IMR-90 (cell line): ENCODE measurements at regions not wholly inside any gene's neighbourhood (a gene's known extent, or its start where the extent isn't known, plus 50 kb on each side); places are given as distances from the start of the nearest gene placed in this dataset.

Experiments
- ATAC-seq: fragments of 200-7000 bp; cut with Tn5 transposase; 2 replicates; pipeline ENCODE4 v1.9.1; 2020; ENCODE audit warnings: low read depth, mild to moderate bottlenecking, moderate library complexity
- BruUV-seq: library from RNA; stranded (reverse); fragments of 400-500 nt; replicated peaks from 2 replicates; lab custom pipeline; 2021; lab: Mats Ljungman, UMichigan
- CTCF ChIA-PET: fragments of 300-600 bp; formaldehyde crosslinking; extraction: SDS; loops from one replicate; lab custom pipeline; 2021; ENCODE audit warnings: antibody characterized with exemption; lab: Yijun Ruan, JAX
- POLR2A ChIA-PET: fragments of 300-600 bp; sonication (Branson Sonifier 250); formaldehyde crosslinking; loops from one replicate; lab custom pipeline; 2022; ENCODE audit warnings: antibody characterized with exemption; ENCODE audit not compliant: unreplicated experiment; lab: Charles Lee
- DNase-seq: peaks from one replicate; pipeline ENCODE4 v3.0.0; 2013
- H2AFZ ChIP-seq: replicated peaks from 2 replicates; pipeline ENCODE3; 2013; ENCODE audit warnings: low read length, mild to moderate bottlenecking; ENCODE audit not compliant: poor library complexity
- H2AK5ac ChIP-seq: 2 replicates; pipeline ENCODE4 v1.6.1; 2013; ENCODE audit warnings: low read depth, low read length, inconsistent platforms
- H2AK9ac ChIP-seq: replicated peaks from 2 replicates; pipeline ENCODE3; 2013; ENCODE audit warnings: mild to moderate bottlenecking, low read depth, low read length, moderate library complexity; ENCODE audit not compliant: poor library complexity
- H2BK120ac ChIP-seq: 2 replicates; pipeline ENCODE4 v1.6.1; 2013; ENCODE audit warnings: low read depth, low read length, inconsistent platforms
- H2BK15ac ChIP-seq: 3 replicates; pipeline ENCODE4 v1.6.1; 2013; ENCODE audit warnings: low read depth, low read length, inconsistent platforms
- H2BK20ac ChIP-seq: 2 replicates; pipeline ENCODE4 v1.6.1; 2013; ENCODE audit warnings: low read depth, mild to moderate bottlenecking, inconsistent platforms, low read length, moderate library complexity
- H2BK5ac ChIP-seq: 2 replicates; pipeline ENCODE4 v1.6.1; 2013; ENCODE audit warnings: mild to moderate bottlenecking, low read depth, low read length, inconsistent platforms; ENCODE audit not compliant: poor library complexity, severe bottlenecking
- H3K14ac ChIP-seq: replicated peaks from 2 replicates; pipeline ENCODE4 v1.6.1; 2013; ENCODE audit warnings: low read depth, low read length, inconsistent platforms
- H3K18ac ChIP-seq: 2 replicates; pipeline ENCODE4 v1.6.1; 2013; ENCODE audit warnings: low read depth, low read length, control low read depth
- H3K23ac ChIP-seq: 2 replicates; pipeline ENCODE4 v1.6.1; 2013; ENCODE audit warnings: low read depth, low read length, inconsistent platforms
- H3K27ac ChIP-seq: 2 replicates; pipeline ENCODE4 v1.5.1; 2013; ENCODE audit warnings: mild to moderate bottlenecking, control low read depth, low read length; ENCODE audit not compliant: insufficient read depth
- H3K27me3 ChIP-seq: 2 replicates; pipeline ENCODE4 v1.6.1; 2013; ENCODE audit warnings: low read length; ENCODE audit not compliant: control insufficient read depth, insufficient read depth
- H3K36me3 ChIP-seq: 2 replicates; pipeline ENCODE4 v1.6.1; 2013; ENCODE audit warnings: low read length, mixed read lengths; ENCODE audit not compliant: control insufficient read depth, insufficient read depth
- H3K4ac ChIP-seq: 2 replicates; pipeline ENCODE4 v1.6.1; 2013; ENCODE audit warnings: low read depth, low read length, inconsistent platforms
- H3K4me1 ChIP-seq: 2 replicates; pipeline ENCODE4 v1.6.1; 2013; ENCODE audit warnings: low read length, mixed read lengths; ENCODE audit not compliant: control insufficient read depth, insufficient read depth
- H3K4me2 ChIP-seq: 2 replicates; pipeline ENCODE4 v1.6.1; 2013; ENCODE audit warnings: low read depth, mild to moderate bottlenecking, control low read depth, low read length, moderate library complexity
- H3K4me3 ChIP-seq: 2 replicates; pipeline ENCODE4 v1.5.1; 2013; ENCODE audit warnings: low read depth, mild to moderate bottlenecking, control low read depth, low read length, moderate library complexity; ENCODE audit not compliant: insufficient read depth
- H3K56ac ChIP-seq: 2 replicates; pipeline ENCODE4 v1.6.1; 2013; ENCODE audit warnings: low read length, inconsistent platforms; ENCODE audit not compliant: insufficient read depth; ENCODE audit errors: extremely low read depth
- H3K79me1 ChIP-seq, 2 experiments: 2 replicates each; pipeline ENCODE4 v1.6.1; 2013; ENCODE audit warnings: low read length in 2 of 2, inconsistent platforms in 1 of 2, low read depth in 1 of 2
- H3K9ac ChIP-seq: 2 replicates; pipeline ENCODE4 v1.6.1; 2013; ENCODE audit warnings: low read depth, low read length, control low read depth
- H3K9me1 ChIP-seq: 2 replicates; pipeline ENCODE4 v1.6.1; 2013; ENCODE audit warnings: low read length, inconsistent platforms; ENCODE audit not compliant: insufficient read depth
- H3K9me3 ChIP-seq: 2 replicates; pipeline ENCODE4 v1.6.1; 2013; ENCODE audit warnings: low read length; ENCODE audit not compliant: control insufficient read depth, insufficient read depth
- H4K20me1 ChIP-seq: 2 replicates; pipeline ENCODE4 v1.6.1; 2013; ENCODE audit warnings: low read length, inconsistent platforms; ENCODE audit not compliant: insufficient read depth
- H4K5ac ChIP-seq: 2 replicates; pipeline ENCODE4 v1.6.1; 2013; ENCODE audit warnings: mild to moderate bottlenecking, low read depth, low read length, control low read depth
- H4K8ac ChIP-seq, 2 experiments: 2 replicates each; pipeline ENCODE4 v1.6.1; 2013; ENCODE audit warnings: low read depth in 2 of 2, low read length in 2 of 2, control low read depth in 1 of 2, inconsistent platforms in 1 of 2
- H4K91ac ChIP-seq: 2 replicates; pipeline ENCODE4 v1.6.1; 2013; ENCODE audit warnings: low read depth, low read length, inconsistent platforms; ENCODE audit not compliant: insufficient read depth
- BHLHE40 ChIP-seq: fragments of 150-350 bp; IDR thresholded peaks from 2 replicates; pipeline ENCODE4 v1.6.1; 2016; ENCODE audit warnings: mild to moderate bottlenecking, low read depth, low read length
- CEBPB ChIP-seq: IDR thresholded peaks from 2 replicates; pipeline ENCODE4 v1.6.1; 2012; ENCODE audit warnings: low read depth, low read length, improper control_type of control experiment
- CHD1 ChIP-seq: IDR thresholded peaks from 2 replicates; pipeline ENCODE4 v1.6.1; 2012; ENCODE audit warnings: low read depth, low read length, improper control_type of control experiment
- NFE2L2 ChIP-seq: fragments of 150-350 bp; IDR thresholded peaks from 2 replicates; pipeline ENCODE4 v1.6.1; 2016; ENCODE audit warnings: low read depth, mild to moderate bottlenecking, low read length
- RAD21 ChIP-seq: IDR thresholded peaks from 2 replicates; pipeline ENCODE4 v1.6.1; 2012; ENCODE audit warnings: low read length, improper control_type of control experiment
- SMC3 ChIP-seq: fragments of 150-350 bp; IDR thresholded peaks from 2 replicates; pipeline ENCODE4 v1.6.1; 2016; ENCODE audit warnings: low read depth, mild to moderate bottlenecking, antibody characterized with exemption, low read length, moderate library complexity
- WGBS, 2 experiments: methylation state at CpG; one replicate each; pipeline versions ENCODE4 v1.1.5 to v1.1.7; 2013; ENCODE audit warnings: missing lambda C conversion rate in 2 of 2; ENCODE audit not compliant: insufficient read length in 1 of 2; ENCODE audit errors: extremely low coverage in 2 of 2; 5-methylcytosine and 5-hydroxymethylcytosine counted together
- dilution Hi-C: fragments of 300-500 bp; cut with HindIII; formaldehyde crosslinking; loops from one replicate; pipeline ENCODE4 v1.14.3; 2018; ENCODE audit warnings: low sequenced_read_pairs; ENCODE audit not compliant: unreplicated experiment
- in situ Hi-C: fragments of 300-500 bp; cut with MboI; formaldehyde crosslinking; loops from 3 replicates; pipeline ENCODE4 v1.14.3; 2019; ENCODE audit warnings: low sequenced_read_pairs, inconsistent platforms, mixed read lengths
- intact Hi-C: fragments of 100-400 bp; cut with micrococcal nuclease; formaldehyde crosslinking; loops from 2 replicates; pipeline ENCODE4 v1.10.0; 2022

DNA sequence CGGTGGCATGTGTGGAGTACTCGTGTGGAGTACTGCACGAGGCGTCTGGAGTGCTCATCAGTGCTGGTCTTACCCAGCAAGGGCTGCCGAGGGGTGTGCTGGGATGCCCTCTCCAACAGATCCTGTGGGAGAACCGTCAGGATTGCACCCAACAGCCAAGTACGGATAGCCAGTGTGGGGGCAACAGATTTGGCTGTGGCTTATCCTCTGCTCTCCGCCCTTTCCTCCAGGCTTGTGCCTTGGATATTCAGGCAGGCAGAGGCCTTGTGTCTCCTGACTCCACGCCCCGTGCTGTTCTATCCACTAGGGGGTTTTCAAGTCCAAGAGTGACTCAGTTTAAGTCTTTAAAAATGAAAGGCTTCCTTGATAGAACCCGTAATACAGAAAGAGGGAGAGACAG, 321.0 kb upstream of the HS6ST1 start:
- H2BK5ac ChIP-seq = no peak overlapping the region
- H4K5ac ChIP-seq = no peak overlapping the region
- intact Hi-C loops = loop anchor here (1.0 kb wide), 1 partner anchor 318 kb away; no protein-coding TSS in a partner anchor
- no peak overlapping the region for H4K8ac ChIP-seq
- H2BK20ac ChIP-seq = no peak overlapping the region
- no peak overlapping the region for H4K91ac ChIP-seq
- ChIA-PET CTCF (interaction anchor here (0.6 kb wide), 1 partner anchor 30 kb away, joined by 3 read pairs; no protein-coding TSS in a partner anchor), POLR2A (no interaction called here)
- DNase-seq = no peak
- H3K18ac ChIP-seq = no peak overlapping the region
- WGBS, 2 experiments = 86% methylated on average over 7 of the region's 11 CpGs; no CpG with 5 or more reads in 1 of the 2 experiments
- H3K79me1 ChIP-seq = no peaks in the 10 kb centered on the region
- no peak overlapping the region for H2AK5ac ChIP-seq
- dilution Hi-C loops = no loop called here
- no TSS peak for BruUV-seq
- no peak overlapping the region for H3K4ac ChIP-seq
- no peak overlapping the region for H3K4me2 ChIP-seq
- no peak overlapping the region for H3K4me3 ChIP-seq
- no peak overlapping the region for H2BK120ac ChIP-seq
- TF ChIP-seq BHLHE40 (no peak), SMC3 (no peak), RAD21 (no peak), NFE2L2 (no peak), CHD1 (no peak), CEBPB (no peak)
- no peaks in the 10 kb centered on the region for H3K36me3 ChIP-seq
- no peak overlapping the region for H3K27ac ChIP-seq
- ATAC-seq = no peak
- no peak overlapping the region for H2BK15ac ChIP-seq
- peaks cover 15% of the 10 kb centered on the region for H3K27me3 ChIP-seq
- no peak overlapping the region for H2AK9ac ChIP-seq
- no peak overlapping the region for H3K23ac ChIP-seq
- H3K4me1 ChIP-seq = no peaks in the 10 kb centered on the region; the same call in 1 of the 2 replicates
- H4K20me1 ChIP-seq = no peaks in the 10 kb centered on the region
- no peaks in the 10 kb centered on the region for H3K9me3 ChIP-seq
- no peak overlapping the region for H2AFZ ChIP-seq
- in situ Hi-C loops = no loop called here
- no peak overlapping the region for H3K56ac ChIP-seq
- H3K14ac ChIP-seq = no peak overlapping the region
- no peaks in the 10 kb centered on the region for H3K9me1 ChIP-seq
- no peak overlapping the region for H3K9ac ChIP-seq
